ENCODE measurements at regions not wholly inside any gene's neighbourhood (a gene's known extent, or its start where the extent isn't known, plus 50 kb on each side); places are given as distances from the start of the nearest gene placed in this dataset.

GRCh38 chr5:5009240-5009639 is 130.9 kb upstream of the ADAMTS16 start:
- Histone ChIP-seq H3K4me2 (ENCODE audit: low read length) (no peak overlapping the region), H3K36me3 (ENCODE audit: insufficient read depth, low read length) (no peaks in the 10 kb centered on the region), H4K20me1 (ENCODE audit: insufficient read depth, low read length) (no peaks in the 10 kb centered on the region), H3K9ac (ENCODE audit: low read length) (no peak overlapping the region), H3K27me3 (ENCODE audit: insufficient read depth, low read length) (no peaks in the 10 kb centered on the region), H3K79me2 (ENCODE audit: insufficient read depth, low read length) (no peaks in the 10 kb centered on the region), H3K4me1 (ENCODE audit: insufficient read depth, low read length) (no peaks in the 10 kb centered on the region), H3K27ac (ENCODE audit: low read depth, low read length) (no peak overlapping the region), H3K4me3 (ENCODE audit: insufficient read depth, low read depth, low read length) (no peak overlapping the region), H3K9me3 (ENCODE audit: insufficient read depth, low read depth, low read length) (no peaks in the 10 kb centered on the region), H2AFZ (ENCODE audit: low read depth, low read length) (no peak overlapping the region)
- DNase-seq (ENCODE audit: low read depth) (no peak), FAIRE-seq (no peak)
- no peaks in the 10 kb centered on the region for H3K4me1 Mint-ChIP-seq (ENCODE audit: low read depth, unreplicated experiment)
- H3K27me3 Mint-ChIP-seq (ENCODE audit: low read depth, unreplicated experiment): no peaks in the 10 kb centered on the region
- H3K27ac Mint-ChIP-seq (ENCODE audit: unreplicated experiment): no peak overlapping the region
- TF ChIP-seq EZH2 (IDR thresholded peaks at IDR 0.05; ENCODE audit: insufficient read depth, low read length): no peak
- no peak for TF ChIP-seq CTCF (IDR thresholded peaks at IDR 0.05; ENCODE audit: insufficient read depth, low read depth, low read length)
- H3K36me3 Mint-ChIP-seq (ENCODE audit: low read depth, unreplicated experiment): no peaks in the 10 kb centered on the region
- H3K4me3 Mint-ChIP-seq (ENCODE audit: unreplicated experiment): no peak overlapping the region
- peaks cover 2% of the 10 kb centered on the region for H3K9me3 Mint-ChIP-seq (ENCODE audit: unreplicated experiment)

- TF ChIP-seq EZH2 (IDR thresholded peaks at IDR 0.05; ENCODE audit: insufficient read depth, low read length): no peak
- no peak overlapping the region for H3K4me3 Mint-ChIP-seq (ENCODE audit: unreplicated experiment)
- no peak for DNase-seq (ENCODE audit: low read depth)
Observed at GRCh38 chr5:5011151-5011550, 129.0 kb upstream of the ADAMTS16 start.

GRCh38 chr5:5014586-5015235 is 125.4 kb upstream of the ADAMTS16 start:
- H3K4me3 ChIP-seq (ENCODE audit: insufficient read depth, low read depth, low read length): peak overlapping the region; percentile 4
- H3K9ac ChIP-seq (ENCODE audit: low read length): peak overlapping the region; percentile 72
- H3K79me2 ChIP-seq (ENCODE audit: insufficient read depth, low read length): no peaks in the 10 kb centered on the region
- H3K4me2 ChIP-seq (ENCODE audit: low read length): peak overlapping the region; percentile 74
- H2AFZ ChIP-seq (ENCODE audit: low read depth, low read length): peak overlapping the region; percentile 35
- H3K27me3 ChIP-seq (ENCODE audit: insufficient read depth, low read length): no peaks in the 10 kb centered on the region
- peak overlapping the region; percentile 96 for H3K27ac Mint-ChIP-seq (ENCODE audit: unreplicated experiment)
- peaks cover 29% of the 10 kb centered on the region for H3K4me1 ChIP-seq (ENCODE audit: insufficient read depth, low read length)
- H3K9me3 ChIP-seq (ENCODE audit: insufficient read depth, low read depth, low read length): no peaks in the 10 kb centered on the region
- peaks cover 9% of the 10 kb centered on the region for H3K9me3 Mint-ChIP-seq (ENCODE audit: unreplicated experiment)
- H3K4me1 Mint-ChIP-seq (ENCODE audit: low read depth, unreplicated experiment): peaks cover 43% of the 10 kb centered on the region
- TF ChIP-seq CTCF (IDR thresholded peaks at IDR 0.05; ENCODE audit: insufficient read depth, low read depth, low read length) (no peak), EZH2 (IDR thresholded peaks at IDR 0.05; ENCODE audit: insufficient read depth, low read length) (no peak)
- H3K27me3 Mint-ChIP-seq (ENCODE audit: low read depth, unreplicated experiment): no peaks in the 10 kb centered on the region
- H3K36me3 Mint-ChIP-seq (ENCODE audit: low read depth, unreplicated experiment): peaks cover 3% of the 10 kb centered on the region
- H3K27ac ChIP-seq (ENCODE audit: low read depth, low read length): peak overlapping the region; percentile 88
- no peaks in the 10 kb centered on the region for H4K20me1 ChIP-seq (ENCODE audit: insufficient read depth, low read length)
- FAIRE-seq (no peak), DNase-seq (ENCODE audit: low read depth) (peak; percentile 92)
- no peak overlapping the region for H3K4me3 Mint-ChIP-seq (ENCODE audit: unreplicated experiment)
- H3K36me3 ChIP-seq (ENCODE audit: insufficient read depth, low read length): no peaks in the 10 kb centered on the region

More at GRCh38 chr5:5011151-5011550, 129.0 kb upstream of the ADAMTS16 start:
- Histone ChIP-seq H3K27ac (ENCODE audit: low read depth, low read length) (no peak overlapping the region), H3K36me3 (ENCODE audit: insufficient read depth, low read length) (no peaks in the 10 kb centered on the region), H3K4me1 (ENCODE audit: insufficient read depth, low read length) (peaks cover 10% of the 10 kb centered on the region), H2AFZ (ENCODE audit: low read depth, low read length) (no peak overlapping the region), H3K9ac (ENCODE audit: low read length) (no peak overlapping the region), H3K4me3 (ENCODE audit: insufficient read depth, low read depth, low read length) (no peak overlapping the region), H4K20me1 (ENCODE audit: insufficient read depth, low read length) (no peaks in the 10 kb centered on the region), H3K4me2 (ENCODE audit: low read length) (no peak overlapping the region), H3K79me2 (ENCODE audit: insufficient read depth, low read length) (no peaks in the 10 kb centered on the region), H3K27me3 (ENCODE audit: insufficient read depth, low read length) (no peaks in the 10 kb centered on the region), H3K9me3 (ENCODE audit: insufficient read depth, low read depth, low read length) (no peaks in the 10 kb centered on the region)
- H3K9me3 Mint-ChIP-seq (ENCODE audit: unreplicated experiment): peaks cover 2% of the 10 kb centered on the region
- H3K27ac Mint-ChIP-seq (ENCODE audit: unreplicated experiment): no peak overlapping the region
- no peak for FAIRE-seq
- no peaks in the 10 kb centered on the region for H3K27me3 Mint-ChIP-seq (ENCODE audit: low read depth, unreplicated experiment)
- no peaks in the 10 kb centered on the region for H3K36me3 Mint-ChIP-seq (ENCODE audit: low read depth, unreplicated experiment)
- H3K4me1 Mint-ChIP-seq (ENCODE audit: low read depth, unreplicated experiment): peaks cover 15% of the 10 kb centered on the region
